GM18907 (cell line): ENCODE measurements at regions not wholly inside any gene's neighbourhood (a gene's known extent, or its start where the extent isn't known, plus 50 kb on each side); places are given as distances from the start of the nearest gene placed in this dataset.

Experiments used
- ATAC-seq: cut with Tn5 transposase; IDR thresholded peaks from one replicate; pipeline ENCODE4 v1.9.1; 2021; ENCODE audit warnings: mild to moderate bottlenecking, moderate library complexity; ENCODE audit not compliant: unreplicated experiment

DNA sequence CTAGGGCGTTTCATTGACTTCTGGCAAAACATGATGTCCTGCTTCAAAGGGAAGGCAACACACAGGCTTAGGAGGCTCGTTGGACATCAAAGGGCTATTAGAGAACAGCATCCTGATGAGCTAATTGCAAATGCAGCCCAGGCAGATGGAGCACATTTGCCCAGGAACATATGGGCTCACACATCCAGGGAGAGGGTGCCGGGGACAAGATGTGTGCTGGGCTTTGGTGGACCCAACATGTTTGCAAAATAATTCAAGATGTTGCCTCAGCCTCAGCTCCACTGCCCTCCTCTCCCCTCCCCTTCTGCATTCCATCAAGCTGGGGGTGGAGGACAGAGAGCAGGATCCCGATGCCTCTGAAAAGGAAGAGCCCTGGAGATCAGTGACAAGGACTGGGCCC, 217.1 kb upstream of the ZMIZ1 start:
- ATAC-seq, result no peak

- no peak for ATAC-seq
Measured at GRCh38 chr10:78852466-78853240, 216.1 kb upstream of the ZMIZ1 start.

GRCh38 chr10:78853864-78854263, 214.9 kb upstream of the ZMIZ1 start:
- no peak for ATAC-seq

GRCh38 chr10:78856421-78856820, 212.3 kb upstream of the ZMIZ1 start:
- no peak for ATAC-seq

GRCh38 chr10:78857193-78857592, 211.6 kb upstream of the ZMIZ1 start:
- no peak for ATAC-seq

GRCh38 chr10:78859266-78859665, 209.5 kb upstream of the ZMIZ1 start:
- ATAC-seq, result no peak

GRCh38 chr10:78859769-78860168, 209.0 kb upstream of the ZMIZ1 start:
- no peak for ATAC-seq

DNA sequence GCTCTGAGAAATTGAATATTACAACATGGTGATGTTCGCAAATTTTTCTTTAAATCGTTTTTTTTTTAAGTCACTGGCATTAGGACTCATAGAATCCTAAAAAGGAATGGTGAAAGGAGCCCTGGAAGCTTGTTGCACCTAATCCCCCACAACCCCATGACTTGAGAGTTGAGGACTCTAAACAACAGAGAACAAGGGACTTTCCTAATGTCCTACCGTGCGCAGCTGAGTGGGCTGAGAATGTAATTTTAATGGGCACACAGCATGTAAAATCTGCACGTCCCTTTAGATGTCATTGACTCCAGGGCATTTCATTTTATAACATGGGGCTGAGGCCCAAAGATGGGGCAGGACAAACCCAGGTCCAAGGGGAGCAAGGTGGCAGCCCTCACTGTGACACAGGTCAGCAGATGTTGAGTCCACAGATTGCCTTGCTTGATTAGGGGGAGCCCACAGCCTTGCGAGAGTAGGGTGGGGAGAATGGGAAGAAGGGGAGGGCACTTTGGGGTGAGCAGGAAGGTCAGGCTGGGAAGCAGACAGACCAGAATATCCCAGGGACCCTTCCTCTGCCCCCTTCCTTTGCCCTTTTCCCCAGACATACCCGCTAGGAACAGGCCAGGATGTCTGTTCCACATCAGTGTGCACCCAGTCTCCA, 208.4 kb upstream of the ZMIZ1 start:
- no peak for ATAC-seq

DNA sequence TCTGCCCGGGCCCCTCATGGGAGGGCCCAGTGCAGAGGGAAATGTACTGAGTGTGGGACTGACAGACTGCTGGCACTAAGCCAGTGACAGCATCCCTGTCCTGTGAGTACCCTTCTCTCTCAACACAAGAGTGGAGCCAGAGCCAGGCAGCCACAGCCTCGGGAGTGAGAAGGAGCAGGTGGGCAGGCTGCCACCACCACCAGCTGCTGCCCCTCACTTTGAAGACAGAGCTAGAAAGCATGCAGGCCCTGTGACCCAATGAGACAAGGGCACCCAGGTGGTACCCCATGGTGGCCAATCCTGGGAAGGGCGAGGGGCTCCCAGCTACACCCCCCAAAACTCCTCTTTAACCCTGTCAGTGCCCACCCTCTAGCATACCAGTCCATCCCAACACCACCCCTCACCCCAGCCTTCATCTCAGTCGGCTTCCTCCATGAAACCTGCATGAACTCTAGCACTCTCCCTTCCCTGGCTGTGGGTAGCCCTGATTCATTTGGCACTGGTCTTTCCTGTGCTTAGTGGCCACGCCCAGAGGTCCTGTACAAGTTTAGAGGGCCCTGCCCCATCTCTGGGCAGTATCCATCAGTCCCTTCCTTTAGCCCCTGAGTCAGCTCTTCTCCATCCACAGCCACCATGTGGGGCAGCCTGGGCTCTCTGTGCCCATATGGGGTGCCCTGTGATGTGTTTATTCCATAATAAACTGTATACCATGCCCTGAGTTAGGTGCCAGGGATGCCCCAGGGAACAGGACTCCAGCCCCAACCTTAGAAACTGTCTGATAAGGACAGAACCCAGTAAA, 207.0 kb upstream of the ZMIZ1 start:
- no peak for ATAC-seq

- no peak for ATAC-seq
Measured at GRCh38 chr10:78862328-78862640, 206.5 kb upstream of the ZMIZ1 start.

DNA sequence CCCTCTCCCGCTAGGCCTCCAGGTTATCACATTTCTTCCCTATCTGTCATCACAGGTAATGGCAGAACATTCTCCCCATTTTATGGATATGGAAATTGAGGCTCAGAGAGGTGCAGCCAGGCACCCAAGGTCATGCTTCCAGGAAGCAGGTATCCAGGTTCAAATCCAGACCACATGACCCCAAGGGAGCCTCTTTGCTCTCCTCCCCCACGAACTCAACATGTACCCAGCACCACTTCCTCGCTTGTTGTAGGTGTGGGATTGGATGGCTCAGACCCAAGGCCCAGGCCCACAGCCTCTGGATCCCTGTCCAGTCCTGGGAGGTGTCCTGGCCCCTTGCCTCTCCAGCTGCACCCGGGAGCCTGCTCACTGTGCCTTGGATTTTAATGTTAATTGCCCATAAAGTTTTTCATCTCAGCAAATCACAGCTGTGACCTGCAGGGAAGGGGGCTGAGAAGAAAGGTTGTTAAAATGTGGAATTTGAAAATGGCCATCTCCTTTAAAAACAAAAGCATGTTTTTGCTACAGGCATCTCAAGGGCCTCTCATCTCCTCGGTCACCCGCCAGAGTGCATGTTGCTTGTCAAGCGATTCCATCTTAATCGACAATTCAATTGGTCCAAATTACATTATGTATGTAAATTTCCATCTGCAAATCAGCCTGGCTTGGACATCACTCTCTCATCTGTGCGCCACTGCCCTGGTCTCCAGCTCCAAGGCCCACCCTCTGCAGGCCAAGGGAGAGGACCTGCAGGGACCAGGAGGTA, 205.4 kb upstream of the ZMIZ1 start:
- no peak for ATAC-seq

GRCh38 chr10:78863906-78864239, 204.9 kb upstream of the ZMIZ1 start:
- no peak for ATAC-seq

- ATAC-seq, result no peak
Measured at GRCh38 chr10:78864761-78865537, 203.8 kb upstream of the ZMIZ1 start.

- ATAC-seq, result no peak
Measured at GRCh38 chr10:78865538-78865875, 203.3 kb upstream of the ZMIZ1 start.

GRCh38 chr10:78865931-78866717, 202.6 kb upstream of the ZMIZ1 start:
- no peak for ATAC-seq

GRCh38 chr10:78866731-78867554, 201.8 kb upstream of the ZMIZ1 start:
- no peak for ATAC-seq

DNA sequence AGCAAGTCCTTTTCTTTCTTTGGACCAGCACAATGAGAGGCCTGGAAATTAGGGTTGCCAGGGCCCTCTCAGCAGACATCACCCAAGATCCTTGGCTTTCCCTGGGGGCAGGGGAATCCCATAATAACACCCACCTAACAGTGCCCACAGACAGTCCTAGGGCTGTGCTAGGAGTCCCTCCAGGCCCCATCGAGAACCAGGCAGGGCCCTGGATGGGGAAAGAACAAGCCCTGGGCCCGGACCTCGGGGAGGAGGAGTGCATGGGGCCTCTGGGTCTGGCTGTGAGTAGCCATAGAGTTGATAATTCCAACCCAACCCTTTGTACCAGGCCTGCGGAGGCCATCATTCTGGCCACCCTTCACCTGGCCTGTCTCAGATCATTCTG, 201.2 kb upstream of the ZMIZ1 start:
- ATAC-seq, result no peak

GRCh38 chr10:78868048-78868447, 200.7 kb upstream of the ZMIZ1 start:
- ATAC-seq, result no peak

DNA sequence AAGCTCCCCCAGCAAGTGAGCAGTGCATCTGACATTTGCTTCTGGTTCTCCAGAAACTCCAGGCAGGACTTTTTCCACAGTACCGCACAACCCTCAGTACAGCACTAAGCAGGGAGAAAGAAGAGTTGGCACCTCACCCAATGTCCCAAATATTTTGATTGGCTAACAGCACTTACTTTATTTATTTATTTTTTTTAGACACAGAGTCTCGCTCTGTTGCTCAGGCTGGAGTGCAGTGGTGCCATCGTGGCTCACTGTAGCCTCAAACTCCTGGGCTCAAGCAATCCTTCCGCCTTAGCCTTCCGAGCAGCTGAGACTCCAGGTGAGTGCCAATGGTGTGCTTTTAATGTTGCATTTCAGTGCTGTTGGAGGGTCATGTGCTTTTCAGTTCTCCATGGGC, 200.3 kb upstream of the ZMIZ1 start:
- no peak for ATAC-seq
